Superior temporal gyrus (tissue), 1 donor: ENCODE measurements at regions not wholly inside any gene's neighbourhood (a gene's known extent, or its start where the extent isn't known, plus 50 kb on each side); places are given as distances from the start of the nearest gene placed in this dataset.
"Not testable (repeated sequence)": the region's sequence is repeated elsewhere in the genome, so short reads cannot be mapped to it uniquely, and the experiment has no call there.

Experiments
- DNase-seq: peaks from one replicate; pipeline ENCODE4 v3.0.0-alpha.2; 2016; ENCODE audit errors: extremely low spot score

GRCh38 chr9:99628285-99628684 lies 193.4 kb upstream of the NR4A3 start:
- DNase-seq, result no peak

GRCh38 chr9:99628849-99629620 lies 192.7 kb upstream of the NR4A3 start:
- DNase-seq, result no peak

DNA sequence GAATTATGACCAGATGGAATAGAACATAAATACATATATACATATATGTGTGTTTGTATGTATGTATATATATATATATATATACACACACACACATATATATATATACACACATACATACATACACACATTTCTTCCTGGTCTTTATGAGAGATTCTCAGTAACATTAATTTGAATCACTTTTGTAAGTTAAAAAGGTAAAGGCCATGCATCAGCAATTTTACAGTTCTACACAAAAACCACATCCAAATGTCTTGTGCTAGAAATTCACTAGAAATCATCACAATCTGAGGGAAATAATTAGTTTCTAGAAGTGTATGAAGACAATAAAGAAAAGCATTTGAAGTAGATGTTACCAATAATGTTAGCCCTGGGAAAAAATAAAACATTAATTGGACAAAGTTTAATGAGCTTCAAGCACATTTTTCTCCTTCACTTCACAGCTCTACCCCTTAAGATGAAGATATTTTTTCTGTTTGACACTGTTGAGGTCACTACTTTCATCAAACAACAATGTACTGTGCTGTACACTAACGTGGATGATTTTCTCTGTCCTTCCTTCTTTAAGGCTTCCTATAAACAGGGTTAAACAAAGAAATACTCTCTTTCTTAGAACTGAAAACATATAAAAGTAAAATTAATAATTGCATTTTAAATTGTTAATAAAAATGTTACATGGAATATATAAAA lies 189.2 kb upstream of the NR4A3 start:
- DNase-seq, result no peak

GRCh38 chr9:99633265-99633664 lies 188.4 kb upstream of the NR4A3 start:
- no peak for DNase-seq

DNA sequence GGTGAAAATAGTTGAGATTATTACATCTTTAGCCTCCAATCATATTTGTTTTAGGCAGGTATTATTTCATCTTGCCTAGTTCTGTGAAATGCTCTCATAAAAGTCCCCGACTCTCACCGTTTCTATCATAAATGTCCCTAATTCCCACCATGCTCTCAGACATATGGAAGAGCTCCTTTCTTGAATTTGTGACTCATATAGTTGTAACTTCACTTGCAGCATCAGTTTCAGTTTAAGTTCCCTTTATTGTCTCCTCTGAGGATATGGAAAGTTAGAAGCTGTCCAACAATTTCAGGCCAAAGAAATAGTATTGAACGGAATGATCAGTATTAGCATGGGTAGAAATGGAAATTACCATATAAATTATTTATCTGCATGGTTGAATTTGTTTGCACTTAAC lies 187.5 kb upstream of the NR4A3 start:
- no peak for DNase-seq

GRCh38 chr9:99635032-99635431 lies 186.7 kb upstream of the NR4A3 start:
- DNase-seq, result no peak

DNA sequence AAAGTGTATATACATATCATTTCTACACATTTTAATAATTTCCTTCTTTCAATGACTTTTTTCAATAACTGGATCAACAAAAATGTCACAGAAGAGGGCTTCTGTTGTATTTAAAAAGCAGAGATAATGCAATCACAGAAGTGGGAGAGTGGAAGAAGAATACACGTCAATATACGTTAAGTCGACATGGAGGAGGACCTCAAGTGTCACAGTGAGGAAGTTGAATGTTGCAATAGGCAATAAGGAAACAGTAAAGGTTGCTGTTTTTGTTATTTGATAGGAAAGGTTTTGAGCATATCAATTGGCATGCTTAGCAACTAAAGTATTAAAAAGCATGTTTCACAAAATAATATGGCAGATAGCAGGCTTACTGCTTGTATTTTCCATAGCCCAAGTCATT lies 184.0 kb upstream of the NR4A3 start:
- no peak for DNase-seq

GRCh38 chr9:99638971-99639370 lies 182.7 kb upstream of the NR4A3 start:
- no peak for DNase-seq

DNA sequence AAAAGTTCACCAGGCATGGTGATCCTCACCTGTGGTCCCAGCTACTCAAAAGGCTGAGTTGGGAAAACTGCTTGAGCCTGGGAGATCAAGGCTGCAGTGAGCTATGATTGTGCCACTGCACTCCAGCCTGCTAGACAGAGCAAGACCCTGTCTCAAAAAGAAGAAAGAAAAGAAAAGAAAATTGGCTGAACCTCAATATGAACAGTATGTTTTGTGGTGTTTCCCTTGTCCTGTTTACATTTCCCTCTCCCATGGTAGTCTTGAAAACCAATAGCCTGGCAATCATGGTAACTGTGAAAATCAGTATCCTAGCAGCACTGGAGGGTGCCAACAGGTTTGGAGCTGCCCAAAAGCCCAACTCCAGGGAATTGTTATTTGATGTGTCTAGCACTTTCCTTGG lies 174.1 kb upstream of the NR4A3 start:
- no peak for DNase-seq

GRCh38 chr9:99650187-99650874 lies 171.4 kb upstream of the NR4A3 start:
- DNase-seq, result no peak

- peak; percentile 61 for DNase-seq
These were observed 161.5 kb upstream of the NR4A3 start for GRCh38 chr9:99660191-99660636.

DNA sequence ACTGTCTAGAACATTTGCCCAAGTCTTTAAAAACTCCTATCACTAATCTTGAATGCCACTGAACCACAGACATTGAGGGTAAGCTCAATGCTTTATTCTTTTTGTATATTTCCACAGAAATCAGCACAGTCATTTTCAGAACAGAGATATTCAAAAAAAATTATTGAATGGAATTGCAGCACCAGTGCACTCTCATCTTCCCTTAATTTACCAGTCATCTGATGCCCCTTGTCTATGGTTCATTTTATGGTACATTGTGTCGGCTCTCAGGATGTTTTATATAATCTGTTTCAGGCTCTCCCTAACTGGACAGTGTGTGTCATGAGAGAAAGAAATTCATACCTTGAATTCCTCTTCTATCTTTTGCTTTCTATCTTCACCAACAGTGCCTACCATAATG lies 158.4 kb upstream of the NR4A3 start:
- no peak for DNase-seq

DNA sequence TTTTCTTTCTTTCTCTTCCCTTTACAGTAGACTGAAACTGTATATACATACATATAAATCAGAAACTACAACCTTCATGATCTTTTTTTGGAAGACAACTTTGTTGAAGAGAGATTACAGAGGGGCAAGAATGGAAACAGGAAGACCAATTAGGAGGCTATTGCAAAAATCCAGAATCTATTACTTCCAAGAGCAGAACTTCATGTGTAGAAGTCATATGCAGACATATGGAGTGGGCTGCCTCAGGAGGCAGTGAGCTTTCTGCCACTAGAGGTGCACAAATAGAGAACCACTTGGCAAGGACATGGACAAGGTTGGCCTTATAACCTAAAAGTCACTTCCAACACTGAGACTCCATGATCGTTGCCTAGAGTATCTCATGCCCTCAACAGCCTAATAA lies 157.8 kb upstream of the NR4A3 start:
- no peak for DNase-seq

DNA sequence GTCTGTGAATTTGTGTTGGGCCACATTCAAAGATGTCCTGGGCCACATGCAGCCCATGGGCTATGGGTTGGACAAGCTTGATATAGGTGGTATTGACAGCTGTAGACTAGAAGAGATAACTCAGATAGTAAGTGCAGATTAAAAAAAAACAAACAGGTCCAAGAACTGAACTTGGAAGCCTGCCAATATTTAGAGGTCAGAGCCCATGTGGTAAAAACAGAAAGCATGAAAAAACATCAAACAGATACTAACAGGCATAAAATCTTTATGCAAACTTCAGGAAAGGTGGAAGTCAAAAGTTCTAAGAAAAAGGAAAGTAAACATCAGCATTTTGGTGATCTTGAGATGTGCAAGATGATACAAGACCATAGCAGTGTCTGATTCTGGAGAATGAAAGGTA lies 155.1 kb upstream of the NR4A3 start:
- no peak for DNase-seq

DNA sequence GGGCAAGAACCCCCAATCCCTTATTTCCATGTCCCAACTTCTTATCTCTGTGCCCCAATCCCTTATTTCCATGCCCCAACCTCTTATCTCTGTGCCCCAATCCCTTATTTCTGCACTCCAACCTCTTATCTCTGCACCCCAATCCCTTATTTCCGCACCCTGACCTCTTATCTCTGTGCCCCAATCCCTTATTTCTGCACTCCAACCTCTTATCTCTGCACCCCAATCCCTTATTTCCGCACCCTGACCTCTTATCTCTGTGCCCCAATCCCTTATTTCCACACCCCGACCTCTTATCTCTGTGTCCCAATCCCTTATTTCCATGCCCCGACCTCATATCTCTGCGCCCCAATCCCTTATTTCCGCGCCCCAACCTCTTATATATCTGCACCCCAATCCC lies 150.8 kb upstream of the NR4A3 start:
- DNase-seq, result not testable (repeated sequence)

GRCh38 chr9:99677281-99677680 lies 144.4 kb upstream of the NR4A3 start:
- no peak for DNase-seq

DNA sequence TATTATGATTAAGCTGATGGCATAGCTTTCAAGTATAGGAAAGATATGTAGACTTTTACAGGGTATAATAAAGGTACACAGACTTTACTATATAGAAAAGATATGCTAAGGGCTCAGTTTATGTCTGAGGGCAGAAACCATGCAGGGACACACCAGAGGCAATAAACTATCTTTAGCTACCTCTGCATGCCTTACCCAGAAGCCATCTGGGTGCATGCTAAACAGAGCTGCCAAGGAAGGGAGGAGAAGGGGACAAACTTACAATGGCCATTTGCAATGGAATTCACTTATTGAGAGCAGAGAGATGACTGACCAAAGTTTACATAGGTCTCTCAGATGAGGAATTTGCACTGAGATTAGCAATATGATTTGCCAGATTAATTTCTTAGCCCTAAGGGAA lies 143.1 kb upstream of the NR4A3 start:
- no peak for DNase-seq

DNA sequence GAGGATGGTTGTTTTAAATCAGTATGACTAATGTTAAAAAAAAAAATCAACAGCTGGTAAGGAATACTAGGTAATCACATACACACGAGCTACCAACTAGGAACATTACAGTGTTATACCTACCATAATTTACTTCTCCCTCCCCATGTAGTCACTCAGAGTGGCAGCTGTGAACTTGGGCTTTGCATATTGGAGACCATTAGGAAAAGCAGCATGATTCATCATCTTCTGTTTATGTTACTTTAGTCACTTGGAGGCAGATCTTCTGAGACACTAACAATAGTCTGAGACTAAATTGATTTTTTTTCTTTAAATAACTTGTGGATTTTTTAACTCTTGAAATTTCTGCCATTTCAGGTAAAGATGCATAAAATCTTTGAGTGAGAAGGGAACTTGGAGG lies 141.5 kb upstream of the NR4A3 start:
- no peak for DNase-seq

GRCh38 chr9:99681113-99681512 lies 140.6 kb upstream of the NR4A3 start:
- DNase-seq, result no peak

- no peak for DNase-seq
These were observed 139.3 kb upstream of the NR4A3 start for GRCh38 chr9:99682378-99682777.

DNA sequence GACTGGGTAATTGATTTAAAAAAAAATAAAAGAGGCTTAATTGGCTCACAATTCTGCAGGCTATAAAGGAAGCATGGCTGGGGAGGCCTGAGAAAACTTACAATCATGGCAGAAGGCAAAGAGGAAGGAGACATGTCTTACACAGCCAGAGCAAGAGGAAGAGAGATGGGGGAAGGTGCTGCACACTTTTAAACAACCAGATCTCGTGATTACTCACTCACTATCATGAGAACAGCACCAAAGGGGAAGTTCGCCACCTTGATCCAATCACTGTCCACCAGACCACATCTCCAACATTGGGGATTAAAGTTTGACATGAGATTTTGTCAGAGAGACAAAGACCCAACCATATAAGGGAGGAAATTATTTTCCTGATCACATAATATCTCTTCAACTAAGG lies 138.8 kb upstream of the NR4A3 start:
- DNase-seq, result no peak

DNA sequence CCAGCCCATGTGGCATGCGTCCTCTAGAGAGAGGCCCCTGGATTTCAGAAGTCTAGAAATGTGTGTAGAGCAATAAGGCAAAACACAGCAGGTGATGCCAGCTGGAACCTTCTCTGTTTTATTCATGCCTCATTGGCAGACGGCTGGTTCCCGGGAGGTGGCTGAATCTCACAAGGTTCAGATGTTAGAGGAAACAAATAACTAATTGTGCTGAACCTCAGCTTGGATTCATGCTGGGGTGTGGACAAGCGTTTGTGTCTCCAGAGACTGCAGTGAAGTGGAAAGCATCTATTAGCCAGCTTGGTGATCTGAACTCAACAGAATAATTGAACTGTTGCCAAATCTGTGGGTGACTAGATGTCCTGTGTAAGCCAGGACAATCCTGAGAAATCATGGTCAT lies 131.1 kb upstream of the NR4A3 start:
- peak; percentile 39 for DNase-seq

DNA sequence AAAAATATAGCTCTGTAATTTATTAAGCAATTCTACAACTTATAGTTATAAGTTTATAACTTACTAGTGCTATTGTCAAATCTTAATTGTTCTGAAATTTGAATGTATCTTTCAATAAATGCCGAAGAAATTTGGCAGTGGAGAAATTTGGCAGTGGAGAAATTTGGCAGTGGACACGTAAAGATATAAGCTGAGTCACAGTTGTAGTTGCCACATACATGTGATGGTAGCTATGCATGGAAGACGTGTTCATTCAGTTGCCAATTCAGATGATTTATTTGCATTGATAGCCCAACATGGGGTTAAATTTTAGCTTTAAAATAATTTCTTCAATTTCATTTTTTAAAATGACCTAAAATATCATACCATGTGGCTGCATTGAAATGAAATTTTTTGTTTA lies 127.8 kb upstream of the NR4A3 start:
- no peak for DNase-seq
